ENCODE measurements at regions not wholly inside any gene's neighbourhood (a gene's known extent, or its start where the extent isn't known, plus 50 kb on each side); places are given as distances from the start of the nearest gene placed in this dataset.

DNA sequence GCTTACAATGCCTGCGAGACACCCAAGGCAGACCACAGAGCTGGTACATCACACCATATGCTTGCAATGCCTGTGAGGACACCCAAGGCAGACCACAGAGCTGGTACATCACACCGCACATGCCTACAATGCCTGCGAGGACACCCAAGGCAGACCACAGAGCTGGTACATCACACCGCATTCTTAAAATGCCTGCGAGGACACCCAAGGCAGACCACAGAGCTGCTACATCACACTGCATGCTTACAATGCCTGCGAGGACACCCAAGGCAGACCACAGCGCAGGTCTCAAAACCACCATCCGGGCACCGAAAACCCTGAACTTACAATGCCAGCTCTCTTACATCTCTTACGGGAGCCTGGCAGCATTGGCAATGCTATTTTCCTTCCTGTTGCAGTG is 799.6 kb downstream of the GALR1 start:
- TF ChIP-seq, protein P1, sequence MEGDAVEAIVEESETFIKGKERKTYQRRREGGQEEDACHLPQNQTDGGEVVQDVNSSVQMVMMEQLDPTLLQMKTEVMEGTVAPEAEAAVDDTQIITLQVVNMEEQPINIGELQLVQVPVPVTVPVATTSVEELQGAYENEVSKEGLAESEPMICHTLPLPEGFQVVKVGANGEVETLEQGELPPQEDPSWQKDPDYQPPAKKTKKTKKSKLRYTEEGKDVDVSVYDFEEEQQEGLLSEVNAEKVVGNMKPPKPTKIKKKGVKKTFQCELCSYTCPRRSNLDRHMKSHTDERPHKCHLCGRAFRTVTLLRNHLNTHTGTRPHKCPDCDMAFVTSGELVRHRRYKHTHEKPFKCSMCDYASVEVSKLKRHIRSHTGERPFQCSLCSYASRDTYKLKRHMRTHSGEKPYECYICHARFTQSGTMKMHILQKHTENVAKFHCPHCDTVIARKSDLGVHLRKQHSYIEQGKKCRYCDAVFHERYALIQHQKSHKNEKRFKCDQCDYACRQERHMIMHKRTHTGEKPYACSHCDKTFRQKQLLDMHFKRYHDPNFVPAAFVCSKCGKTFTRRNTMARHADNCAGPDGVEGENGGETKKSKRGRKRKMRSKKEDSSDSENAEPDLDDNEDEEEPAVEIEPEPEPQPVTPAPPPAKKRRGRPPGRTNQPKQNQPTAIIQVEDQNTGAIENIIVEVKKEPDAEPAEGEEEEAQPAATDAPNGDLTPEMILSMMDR (IDR thresholded peaks at IDR 0.05) = no peak
- TF ChIP-seq POLR2A (IDR thresholded peaks at IDR 0.05) = no peak
